Activated CD4-positive, alpha-beta T cell treated with anti-CD3 and anti-CD28 coated beads for 24 hours (primary cell): ENCODE measurements at regions not wholly inside any gene's neighbourhood (a gene's known extent, or its start where the extent isn't known, plus 50 kb on each side); places are given as distances from the start of the nearest gene placed in this dataset.
"Not testable (repeated sequence)": the region's sequence is repeated elsewhere in the genome, so short reads cannot be mapped to it uniquely, and the experiment has no call there.

Source experiments
- DNase-seq, 2 donors: peaks; one replicate each; pipeline ENCODE4 v3.0.0-alpha.2; 2020; ENCODE audit warnings: low read depth in 2 of 2

- no peak for DNase-seq
Measured at GRCh38 chr1:2950926-2951305, 70.4 kb upstream of the ACTRT2 start.

DNA sequence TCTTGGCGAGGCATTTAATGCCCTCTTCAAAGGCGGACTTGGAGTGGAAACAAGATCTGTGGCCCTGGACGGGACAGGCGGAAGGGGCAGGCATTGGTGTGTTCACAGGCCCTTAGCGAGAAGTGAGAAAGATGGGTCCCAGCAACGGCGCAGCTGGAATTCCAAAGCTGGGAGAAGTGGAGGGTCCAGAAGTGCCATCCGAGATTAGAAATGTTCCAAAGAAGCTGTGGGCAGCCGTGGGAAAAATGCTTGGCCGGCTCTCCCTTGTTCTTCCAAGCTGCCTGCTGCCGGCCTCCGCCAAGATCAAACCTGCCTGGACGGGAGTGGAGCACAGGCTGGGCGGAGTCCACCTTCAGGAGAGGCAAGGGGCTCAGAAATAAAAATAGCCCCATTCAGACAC is 69.4 kb upstream of the ACTRT2 start:
- no peak for DNase-seq

DNA sequence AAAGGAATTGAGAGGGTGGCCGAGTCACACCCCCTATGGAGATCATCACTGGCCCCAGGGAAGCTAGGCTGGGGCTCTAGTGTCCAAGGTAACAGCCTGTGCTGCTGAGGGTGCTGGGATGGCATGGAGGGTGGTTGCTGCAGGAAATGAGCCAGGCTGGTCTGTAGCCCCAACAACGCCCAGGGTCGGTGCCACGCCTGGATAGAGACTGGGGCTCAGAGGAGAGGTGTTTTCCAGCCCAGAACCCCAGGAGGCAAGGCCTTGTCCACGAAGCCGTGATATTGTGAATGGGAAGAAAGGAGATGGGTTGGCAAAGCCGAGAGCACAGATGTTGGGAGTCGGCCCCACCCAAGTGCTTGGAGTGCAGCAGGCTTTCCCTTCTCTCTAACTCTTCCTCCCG is 68.9 kb upstream of the ACTRT2 start:
- no peak for DNase-seq

DNA sequence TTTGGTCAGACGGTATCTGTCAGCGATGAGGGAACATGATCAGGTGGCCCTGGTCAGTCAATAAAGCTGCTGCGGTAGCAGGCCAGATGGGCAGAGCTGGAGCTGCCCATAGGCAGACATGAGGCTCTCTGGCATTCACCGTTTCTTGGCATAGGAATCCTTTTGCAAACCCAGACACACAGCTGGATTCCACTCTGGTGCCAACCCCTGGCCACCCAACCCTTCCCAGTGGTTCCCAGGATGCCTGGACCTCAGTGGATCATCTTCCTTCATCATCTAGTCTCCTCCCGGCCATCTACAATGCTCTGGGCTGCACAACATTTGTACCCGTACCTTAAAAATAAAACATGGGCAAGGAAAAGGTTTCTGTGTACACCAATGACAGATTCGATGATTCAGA is 68.3 kb upstream of the ACTRT2 start:
- no peak for DNase-seq

GRCh38 chr1:2953688-2954285 is 67.5 kb upstream of the ACTRT2 start:
- DNase-seq, result no peak

DNA sequence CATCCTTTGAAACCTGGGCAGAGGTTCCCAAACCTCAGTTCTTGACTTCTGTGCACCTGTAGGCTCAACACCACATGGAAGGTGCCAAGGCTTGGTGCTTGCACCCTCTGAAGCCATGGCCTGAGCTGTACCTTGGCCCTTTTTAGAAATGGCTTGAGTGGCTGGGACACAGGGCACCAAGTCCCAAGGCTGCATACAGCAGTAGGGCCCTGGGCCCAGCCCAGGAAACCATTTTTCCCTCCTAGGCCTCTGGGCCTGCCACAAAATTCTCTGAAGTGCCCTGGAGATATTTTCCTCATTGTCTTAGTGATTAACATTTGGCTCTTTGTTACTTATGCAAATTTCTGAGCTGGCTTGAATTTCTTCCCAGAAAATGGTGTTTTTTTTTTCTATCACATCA is 65.6 kb upstream of the ACTRT2 start:
- no peak for DNase-seq

GRCh38 chr1:2956576-2956975 is 64.7 kb upstream of the ACTRT2 start:
- DNase-seq, result no peak

- DNase-seq, result no peak
Measured at GRCh38 chr1:2957329-2957728, 63.9 kb upstream of the ACTRT2 start.

DNA sequence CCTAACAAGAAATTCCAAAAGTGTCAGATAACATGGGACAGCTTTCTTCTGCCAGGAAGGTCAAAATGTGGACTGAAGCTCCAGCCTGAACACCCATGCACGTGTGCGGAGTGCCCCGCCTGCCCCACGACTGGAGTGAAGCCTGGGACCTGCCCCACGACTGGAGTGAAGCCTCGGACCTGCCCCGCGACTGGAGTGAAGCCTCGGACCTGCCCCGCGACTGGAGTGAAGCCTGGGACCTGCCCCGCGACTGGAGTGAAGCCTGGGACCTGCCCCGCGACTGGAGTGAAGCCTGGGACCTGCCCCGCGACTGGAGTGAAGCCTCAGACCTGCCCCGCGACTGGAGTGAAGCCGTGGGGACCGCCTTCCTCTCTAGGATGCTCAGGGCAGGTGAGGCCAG is 61.4 kb upstream of the ACTRT2 start:
- not testable (repeated sequence) for DNase-seq

GRCh38 chr1:2961081-2961480 is 60.2 kb upstream of the ACTRT2 start:
- DNase-seq, result no peak

DNA sequence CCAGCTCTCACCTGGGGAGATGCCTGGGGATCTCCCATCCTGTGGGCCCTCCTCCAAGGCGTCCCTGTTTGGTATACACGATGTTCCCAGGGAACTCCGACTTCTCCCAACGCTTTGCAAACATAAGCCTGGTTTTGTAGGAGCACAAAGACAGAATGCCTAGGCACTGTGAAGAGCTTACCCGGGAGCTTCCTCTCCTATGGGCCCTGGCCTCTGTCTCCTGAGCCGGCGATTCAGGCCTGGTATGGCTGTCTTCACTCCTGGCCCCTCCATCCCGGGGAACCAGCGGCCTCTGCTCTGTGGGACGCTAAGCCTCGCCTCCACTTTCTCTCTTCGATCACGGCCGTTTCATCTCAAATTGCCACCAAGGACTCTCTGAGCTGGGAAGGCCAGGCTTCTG is 59.6 kb upstream of the ACTRT2 start:
- no peak for DNase-seq

DNA sequence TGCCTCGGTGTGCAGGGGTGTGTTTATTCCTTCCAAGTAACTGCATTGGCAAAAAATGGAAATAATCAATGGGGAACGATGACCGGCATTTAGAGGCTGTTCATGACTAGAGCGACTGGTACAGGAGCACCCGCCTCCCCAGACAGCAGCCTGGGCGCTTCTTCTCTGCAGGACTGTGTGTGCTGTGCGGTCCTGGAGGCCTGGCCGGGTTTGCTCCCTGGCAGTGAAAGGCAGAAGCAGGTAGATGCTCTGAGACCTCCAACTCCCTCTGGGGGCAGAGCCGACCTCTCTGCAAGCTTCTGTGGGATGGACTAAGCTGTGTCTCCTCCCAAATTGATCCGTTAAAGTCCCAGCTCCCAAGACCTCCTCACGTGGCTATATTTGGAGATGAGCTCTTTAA is 59.2 kb upstream of the ACTRT2 start:
- DNase-seq, result no peak

- DNase-seq, result no peak
Measured at GRCh38 chr1:2962541-2962940, 58.7 kb upstream of the ACTRT2 start.

GRCh38 chr1:2962946-2963345 is 58.3 kb upstream of the ACTRT2 start:
- no peak for DNase-seq

- no peak for DNase-seq
Measured at GRCh38 chr1:2965676-2966075, 55.6 kb upstream of the ACTRT2 start.

- no peak for DNase-seq
Measured at GRCh38 chr1:2966449-2967328, 54.6 kb upstream of the ACTRT2 start.

DNA sequence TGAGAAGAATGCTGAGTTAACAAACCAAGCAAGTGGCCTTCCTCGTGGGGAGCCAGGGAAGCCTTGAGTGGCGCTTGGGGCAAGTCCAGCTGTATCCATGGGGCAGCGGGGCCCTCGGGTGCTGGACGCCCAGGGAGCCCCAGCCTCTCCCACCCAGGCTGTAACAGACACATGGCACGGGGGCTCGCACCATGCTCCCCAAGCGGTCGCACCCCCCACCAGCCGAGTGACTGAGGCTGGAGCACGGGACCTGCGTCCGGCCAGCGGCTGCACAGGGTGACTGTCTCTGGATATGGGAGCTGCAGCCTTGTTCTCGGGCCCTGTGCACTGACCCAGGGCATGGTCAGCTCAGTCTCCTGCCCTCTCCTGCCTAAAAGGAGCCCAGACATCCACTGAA is 53.9 kb upstream of the ACTRT2 start:
- no peak for DNase-seq

- no peak for DNase-seq
Measured at GRCh38 chr1:2967881-2968280, 53.4 kb upstream of the ACTRT2 start.

DNA sequence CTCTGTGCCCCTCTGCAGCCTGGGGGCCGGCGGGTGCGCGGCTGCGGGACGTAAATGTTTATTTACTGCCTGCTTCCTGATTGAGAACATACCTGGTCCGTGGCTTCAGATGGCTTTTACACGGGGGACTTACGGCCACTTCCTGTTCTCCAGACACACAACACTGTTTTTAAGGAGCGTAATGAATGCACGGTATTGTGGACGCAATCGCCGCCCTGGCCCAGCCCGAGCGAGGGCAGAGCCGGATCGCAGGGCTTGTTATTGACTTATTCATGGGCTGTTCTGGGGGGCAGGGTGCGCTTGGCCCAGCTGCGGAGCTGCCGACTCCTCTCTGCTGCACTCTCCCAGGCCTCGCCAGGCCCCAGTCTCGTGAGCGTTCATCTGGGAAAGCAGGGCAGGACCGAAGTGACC is 52.8 kb upstream of the ACTRT2 start:
- no peak for DNase-seq

- DNase-seq, result no peak
Measured at GRCh38 chr1:2969011-2969844, 52.0 kb upstream of the ACTRT2 start.

GRCh38 chr1:2969845-2970291 is 51.4 kb upstream of the ACTRT2 start:
- DNase-seq, result no peak

GRCh38 chr1:2970311-2971071 is 50.8 kb upstream of the ACTRT2 start:
- DNase-seq, result no peak
